HEK293T (cell line): ENCODE measurements at regions not wholly inside any gene's neighbourhood (a gene's known extent, or its start where the extent isn't known, plus 50 kb on each side); places are given as distances from the start of the nearest gene placed in this dataset.
"Not testable (repeated sequence)": the region's sequence is repeated elsewhere in the genome, so short reads cannot be mapped to it uniquely, and the experiment has no call there.

Experiments
- CTCF ChIA-PET: fragments of 350-600 bp; formaldehyde crosslinking; extraction: SDS; loops from one replicate; lab custom pipeline; 2021; ENCODE audit warnings: antibody characterized with exemption, inconsistent platforms; lab: Yijun Ruan, JAX
- POLR2A ChIA-PET: fragments of 350-600 bp; formaldehyde crosslinking; extraction: SDS; loops from one replicate; lab custom pipeline; 2020; ENCODE audit warnings: antibody characterized with exemption, inconsistent platforms; lab: Yijun Ruan, JAX
- DNase-seq: peaks from one replicate; pipeline ENCODE4 v3.0.0; 2012; ENCODE audit warnings: mixed read lengths; ENCODE audit errors: extremely low spot score

GRCh38 chr16:22572331-22573224, 61.9 kb downstream of the NPIPB5 start:
- CTCF ChIA-PET, DNase-seq, POLR2A ChIA-PET: not testable (repeated sequence)

- CTCF ChIA-PET, POLR2A ChIA-PET, DNase-seq: not testable (repeated sequence)
Observed at GRCh38 chr16:22573225-22573530, 62.5 kb downstream of the NPIPB5 start.

GRCh38 chr16:22576506-22576905, 65.8 kb downstream of the NPIPB5 start:
- CTCF ChIA-PET, DNase-seq, POLR2A ChIA-PET: not testable (repeated sequence)

GRCh38 chr16:22583195-22583594, 72.5 kb downstream of the NPIPB5 start:
- POLR2A ChIA-PET, CTCF ChIA-PET, DNase-seq: not testable (repeated sequence)

GRCh38 chr16:22584459-22584858, 73.8 kb downstream of the NPIPB5 start:
- POLR2A ChIA-PET, CTCF ChIA-PET: not testable (repeated sequence)

GRCh38 chr16:22584941-22585340, 74.2 kb downstream of the NPIPB5 start:
- CTCF ChIA-PET, DNase-seq, POLR2A ChIA-PET: not testable (repeated sequence)

More at GRCh38 chr16:22584459-22584858, 73.8 kb downstream of the NPIPB5 start:
- not testable (repeated sequence) for DNase-seq

GRCh38 chr16:22585431-22585830, 74.7 kb downstream of the NPIPB5 start:
- POLR2A ChIA-PET, CTCF ChIA-PET: not testable (repeated sequence)

GRCh38 chr16:22586732-22587131, 76.0 kb downstream of the NPIPB5 start:
- DNase-seq, CTCF ChIA-PET, POLR2A ChIA-PET: not testable (repeated sequence)

More at GRCh38 chr16:22585431-22585830, 74.7 kb downstream of the NPIPB5 start:
- not testable (repeated sequence) for DNase-seq

- POLR2A ChIA-PET, DNase-seq, CTCF ChIA-PET: not testable (repeated sequence)
Observed at GRCh38 chr16:22589757-22590156, 79.1 kb downstream of the NPIPB5 start.

- CTCF ChIA-PET, POLR2A ChIA-PET, DNase-seq: not testable (repeated sequence)
Observed at GRCh38 chr16:22596445-22597045, 85.9 kb downstream of the NPIPB5 start.

- POLR2A ChIA-PET, CTCF ChIA-PET: not testable (repeated sequence)
Observed at GRCh38 chr16:22603744-22604143, 93.1 kb downstream of the NPIPB5 start.

GRCh38 chr16:22606619-22607018, 95.9 kb downstream of the NPIPB5 start:
- DNase-seq, POLR2A ChIA-PET, CTCF ChIA-PET: not testable (repeated sequence)

More at GRCh38 chr16:22603744-22604143, 93.1 kb downstream of the NPIPB5 start:
- not testable (repeated sequence) for DNase-seq

- CTCF ChIA-PET, DNase-seq, POLR2A ChIA-PET: not testable (repeated sequence)
Observed at GRCh38 chr16:22609798-22610197, 99.1 kb downstream of the NPIPB5 start.

- DNase-seq, POLR2A ChIA-PET, CTCF ChIA-PET: not testable (repeated sequence)
Observed at GRCh38 chr16:22611128-22611527, 100.4 kb downstream of the NPIPB5 start.
